Prostate gland (tissue), 2 donors: ENCODE measurements at regions not wholly inside any gene's neighbourhood (a gene's known extent, or its start where the extent isn't known, plus 50 kb on each side); places are given as distances from the start of the nearest gene placed in this dataset.

ENCODE experiments used
- CTCF ChIP-seq, 4 experiments: fragments of 200-600 bp in 2 of 4; fragments of 450-650 bp in 2 of 4; sonication (generic) in 2 of 4; IDR thresholded peaks; 1 replicate in 3 of 4; 2 replicates in 1 of 4; pipeline ENCODE4 v1.5.1; 2016 to 2019; ENCODE audit warnings: antibody characterized with exemption in 4 of 4, mild to moderate bottlenecking in 2 of 4, moderate library complexity in 2 of 4
- POLR2A ChIP-seq: fragments of 450-650 bp; IDR thresholded peaks from one replicate; pipeline ENCODE4 v1.6.1; 2016; ENCODE audit warnings: antibody characterized with exemption, mild to moderate bottlenecking

GRCh38 chr22:34866081-34866480 lies 199.9 kb upstream of the ISX start:
- no peak for TF ChIP-seq CTCF (IDR thresholded peaks at IDR 0.05)
- TF ChIP-seq POLR2A = no peak
